Calu3 (cell line): ENCODE measurements at regions not wholly inside any gene's neighbourhood (a gene's known extent, or its start where the extent isn't known, plus 50 kb on each side); places are given as distances from the start of the nearest gene placed in this dataset.

Experiments used
- BruUV-seq: library from RNA; stranded (reverse); fragments of 400-500 nt; replicated peaks from 2 replicates; lab custom pipeline; 2021; lab: Mats Ljungman, UMichigan
- CTCF ChIA-PET: fragments of 300-600 bp; sonication (Branson Sonifier 250); formaldehyde crosslinking; loops from one replicate; lab custom pipeline; 2022; ENCODE audit warnings: antibody characterized with exemption; lab: Charles Lee
- DNase-seq: peaks from one replicate; pipeline ENCODE4 v3.0.0; 2022
- H3K27ac Mint-ChIP-seq: one replicate; pipeline ENCODE4 v1.8.0; 2022; ENCODE audit warnings: mixed read lengths; ENCODE audit not compliant: unreplicated experiment
- H3K27me3 Mint-ChIP-seq: one replicate; pipeline ENCODE4 v1.8.0; 2022; ENCODE audit warnings: mixed read lengths; ENCODE audit not compliant: unreplicated experiment
- H3K36me3 Mint-ChIP-seq: one replicate; pipeline ENCODE4 v1.8.0; 2022; ENCODE audit warnings: mild to moderate bottlenecking, moderate library complexity, mixed read lengths; ENCODE audit not compliant: insufficient read depth, unreplicated experiment
- H3K4me1 Mint-ChIP-seq: one replicate; pipeline ENCODE4 v1.8.0; 2022; ENCODE audit warnings: mild to moderate bottlenecking, low read depth, mixed read lengths; ENCODE audit not compliant: unreplicated experiment
- H3K4me3 Mint-ChIP-seq: one replicate; pipeline ENCODE4 v1.8.0; 2022; ENCODE audit warnings: mild to moderate bottlenecking, low read depth, moderate library complexity, mixed read lengths; ENCODE audit not compliant: unreplicated experiment
- H3K9me3 Mint-ChIP-seq: one replicate; pipeline ENCODE4 v1.8.0; 2022; ENCODE audit warnings: low read depth, mixed read lengths; ENCODE audit not compliant: unreplicated experiment
- CTCF ChIP-seq: fragments of 200-600 bp; IDR thresholded peaks from one replicate; pipeline ENCODE4 v1.8.0; 2022; ENCODE audit warnings: antibody characterized with exemption; ENCODE audit not compliant: unreplicated experiment
- intact Hi-C: fragments of 100-400 bp; cut with micrococcal nuclease; formaldehyde crosslinking; loops from one replicate; pipeline ENCODE4 v1.10.0; 2022; ENCODE audit not compliant: unreplicated experiment

GRCh38 chr15:70428211-70428822 is 330.6 kb upstream of the TLE3 start:
- intact Hi-C loops: no loop called here
- no peak overlapping the region for H3K27ac Mint-ChIP-seq
- no peak for DNase-seq
- CTCF ChIA-PET: no interaction called here
- H3K4me1 Mint-ChIP-seq: peaks cover 19% of the 10 kb centered on the region
- peaks cover 18% of the 10 kb centered on the region for H3K27me3 Mint-ChIP-seq
- no peak for TF ChIP-seq CTCF
- no peaks in the 10 kb centered on the region for H3K9me3 Mint-ChIP-seq
- no peak overlapping the region for H3K4me3 Mint-ChIP-seq
- H3K36me3 Mint-ChIP-seq: no peaks in the 10 kb centered on the region
- no TSS peak for BruUV-seq

GRCh38 chr15:70427167-70428120 is 329.7 kb upstream of the TLE3 start:
- no peak for DNase-seq
- BruUV-seq: no TSS peak
- TF ChIP-seq CTCF: no peak
- no peak overlapping the region for H3K27ac Mint-ChIP-seq
- no peaks in the 10 kb centered on the region for H3K36me3 Mint-ChIP-seq
- H3K27me3 Mint-ChIP-seq: peaks cover 27% of the 10 kb centered on the region
- CTCF ChIA-PET: no interaction called here
- intact Hi-C loops: no loop called here
- H3K9me3 Mint-ChIP-seq: no peaks in the 10 kb centered on the region
- peaks cover 11% of the 10 kb centered on the region for H3K4me1 Mint-ChIP-seq
- H3K4me3 Mint-ChIP-seq: no peak overlapping the region

- CTCF ChIA-PET: interaction anchor here (0.6 kb wide), 1 partner anchor 227 kb away, joined by 3 read pairs; no protein-coding TSS in a partner anchor
- Mint-ChIP-seq H3K9me3 (no peaks in the 10 kb centered on the region), H3K36me3 (no peaks in the 10 kb centered on the region), H3K27ac (no peak overlapping the region), H3K27me3 (peaks cover 39% of the 10 kb centered on the region), H3K4me1 (peaks cover 9% of the 10 kb centered on the region), H3K4me3 (no peak overlapping the region)
- intact Hi-C loops: no loop called here
- no peak for TF ChIP-seq CTCF
- no peak for DNase-seq
- BruUV-seq: no TSS peak
These were observed 328.5 kb upstream of the TLE3 start for GRCh38 chr15:70426096-70426821.

GRCh38 chr15:70424937-70425411 is 327.3 kb upstream of the TLE3 start:
- H3K4me3 Mint-ChIP-seq: no peak overlapping the region
- no TSS peak for BruUV-seq
- no peak for TF ChIP-seq CTCF
- DNase-seq: no peak
- H3K27ac Mint-ChIP-seq: no peak overlapping the region
- H3K36me3 Mint-ChIP-seq: no peaks in the 10 kb centered on the region
- H3K9me3 Mint-ChIP-seq: no peaks in the 10 kb centered on the region
- peaks cover 52% of the 10 kb centered on the region for H3K27me3 Mint-ChIP-seq
- intact Hi-C loops: no loop called here
- peaks cover 13% of the 10 kb centered on the region for H3K4me1 Mint-ChIP-seq
- CTCF ChIA-PET: no interaction called here
